GM18498 (cell line): ENCODE measurements at regions not wholly inside any gene's neighbourhood (a gene's known extent, or its start where the extent isn't known, plus 50 kb on each side); places are given as distances from the start of the nearest gene placed in this dataset.

ENCODE experiments used
- ATAC-seq: cut with Tn5 transposase; IDR thresholded peaks from one replicate; pipeline ENCODE4 v1.9.1; 2021; ENCODE audit warnings: mild to moderate bottlenecking, moderate library complexity; ENCODE audit not compliant: unreplicated experiment

DNA sequence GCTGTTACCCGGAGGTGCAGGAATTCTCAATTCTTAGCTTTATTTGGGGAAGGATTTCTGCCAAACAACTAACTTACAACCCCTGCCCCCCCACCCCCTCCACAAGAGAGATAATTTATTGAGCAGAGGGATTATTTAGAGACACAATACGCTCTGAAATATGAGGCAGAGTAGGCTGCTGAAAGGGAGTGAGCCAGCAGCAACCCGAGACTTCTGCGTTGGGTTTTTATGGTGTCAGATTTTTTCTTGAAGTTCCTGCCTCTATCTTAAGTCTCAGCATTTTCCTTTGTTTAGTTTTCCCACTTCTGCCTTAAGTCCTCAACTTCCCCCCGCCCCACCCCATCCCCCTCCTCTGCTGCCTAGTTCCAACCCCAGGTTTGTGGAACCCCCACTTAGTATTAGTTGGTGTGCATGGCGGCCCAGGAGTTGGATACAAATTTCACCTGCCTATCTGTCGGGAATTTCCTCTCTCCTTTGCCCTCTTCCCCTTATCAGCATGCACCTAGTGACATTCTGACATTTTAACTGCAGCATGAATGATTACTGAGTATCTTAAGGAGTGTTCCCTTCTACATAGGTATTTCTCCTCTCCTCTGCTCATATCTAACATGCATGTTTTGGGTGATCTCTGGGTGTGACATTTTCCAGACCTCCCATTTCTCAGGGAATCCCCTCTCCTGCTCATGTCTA lies 1635.9 kb upstream of the LRRTM1 start:
- no peak for ATAC-seq

- ATAC-seq: no peak
Measured at GRCh38 chr2:81937944-81938343, 1633.4 kb upstream of the LRRTM1 start.

DNA sequence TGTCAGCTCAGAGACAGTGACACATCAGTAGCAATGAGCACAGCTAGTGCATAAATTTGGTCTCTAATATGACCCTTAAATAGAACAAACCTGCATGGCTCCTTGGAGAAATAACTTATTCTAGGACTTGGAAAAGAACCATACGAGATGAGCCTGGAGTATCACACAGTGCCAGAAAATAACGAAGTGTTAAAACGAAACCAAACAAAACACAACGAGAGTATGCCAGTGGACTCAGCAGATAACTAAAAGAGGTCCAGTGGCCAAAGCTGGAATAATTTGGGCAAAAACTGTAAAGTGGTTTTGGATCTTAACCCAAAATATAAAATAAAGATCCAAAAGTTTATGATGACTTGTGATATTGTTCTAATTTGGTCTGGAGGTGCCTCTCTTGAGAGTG lies 1599.0 kb upstream of the LRRTM1 start:
- ATAC-seq: no peak

GRCh38 chr2:81901017-81901416 lies 1596.5 kb upstream of the LRRTM1 start:
- no peak for ATAC-seq

DNA sequence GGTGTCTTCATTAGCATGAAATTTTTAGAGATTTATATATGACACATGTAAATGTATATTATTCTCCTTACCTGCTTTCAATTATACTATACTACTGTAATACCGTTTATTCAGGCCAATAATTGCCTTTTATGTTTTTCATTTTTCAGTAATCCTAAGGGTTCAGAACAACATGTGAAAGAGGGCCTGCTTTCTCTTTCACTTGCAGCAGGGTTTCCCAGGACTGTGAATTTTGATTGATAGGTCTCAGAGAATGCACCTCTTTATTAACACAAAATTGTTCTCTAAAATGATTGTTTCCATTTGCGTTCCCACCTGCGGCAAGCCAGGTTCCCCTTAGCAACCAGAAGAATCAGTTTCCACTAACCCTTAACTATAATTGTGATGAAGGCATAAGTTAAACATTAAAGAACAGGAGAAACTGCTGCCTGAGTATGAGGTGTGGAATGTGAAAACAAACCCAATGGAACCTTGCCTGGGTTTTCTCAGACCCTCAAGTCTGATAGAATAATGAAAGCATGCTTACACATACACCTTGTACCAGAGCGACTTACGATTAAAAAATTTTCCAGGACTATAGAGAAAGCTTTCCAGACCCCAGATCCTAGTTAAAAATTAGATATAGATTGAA lies 1591.2 kb upstream of the LRRTM1 start:
- ATAC-seq: no peak

DNA sequence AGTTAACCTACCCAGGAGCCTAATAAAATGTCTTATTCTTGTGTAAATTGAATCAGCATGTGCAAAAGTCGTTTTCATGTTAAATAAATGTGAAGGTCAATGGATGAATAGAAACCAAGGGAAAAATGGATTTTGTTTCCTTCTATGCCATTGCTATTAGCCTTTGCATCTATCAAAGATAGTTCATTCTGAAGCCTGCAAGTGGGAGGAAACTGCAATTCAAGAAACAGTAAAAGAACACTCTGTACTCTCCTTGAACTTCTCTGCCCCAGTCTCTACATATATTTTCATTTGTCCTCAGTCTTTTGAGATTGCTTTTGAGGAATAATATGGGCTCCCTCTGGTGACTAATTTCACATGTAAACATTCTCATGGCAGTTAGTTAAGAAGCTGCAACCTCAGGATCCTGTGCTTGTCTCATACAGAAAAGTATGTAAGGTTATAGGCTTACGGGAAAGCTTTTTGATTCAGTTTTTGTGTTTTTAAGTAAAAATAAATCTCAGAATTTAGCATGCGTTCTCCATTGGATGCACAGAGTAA lies 1590.0 kb upstream of the LRRTM1 start:
- ATAC-seq: no peak

DNA sequence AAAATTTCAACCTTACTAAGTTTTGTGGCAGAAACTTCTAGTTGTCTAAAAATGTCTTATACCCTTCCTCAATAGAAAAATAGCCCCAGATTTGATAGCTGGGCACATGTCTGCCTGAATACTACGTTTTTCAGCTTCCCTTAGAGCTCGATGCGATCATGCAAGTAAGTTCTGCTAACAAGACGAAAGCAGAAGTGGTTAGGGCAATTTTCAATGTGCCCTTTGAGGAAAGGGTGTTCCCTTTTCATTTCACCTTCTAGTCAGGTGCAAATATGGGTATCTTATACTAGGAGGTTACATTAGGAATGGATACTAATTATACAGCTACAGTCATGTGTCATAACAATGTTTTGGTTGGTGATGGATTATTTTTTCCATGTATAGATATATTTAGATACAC lies 1572.1 kb upstream of the LRRTM1 start:
- no peak for ATAC-seq

- ATAC-seq: no peak
Measured at GRCh38 chr2:81872006-81872405, 1567.5 kb upstream of the LRRTM1 start.

DNA sequence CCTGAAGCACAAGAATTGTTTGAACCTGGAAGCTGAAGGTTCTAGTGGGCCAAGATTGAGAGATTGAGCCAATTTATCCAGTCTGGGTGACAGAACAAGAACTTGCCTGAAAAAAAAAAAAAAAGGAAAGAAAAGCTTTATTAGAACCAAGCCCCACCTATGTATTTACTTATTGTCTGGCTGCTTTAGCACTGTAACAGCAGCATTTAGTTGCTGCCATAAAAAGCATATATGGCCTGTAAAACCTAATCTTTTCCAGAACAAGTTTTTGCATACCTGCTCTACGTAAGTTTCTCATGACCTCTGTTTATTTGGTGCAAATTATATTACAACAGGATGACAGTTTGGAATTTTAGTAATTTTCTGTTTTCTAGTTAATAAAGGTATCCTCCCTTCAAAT lies 1565.6 kb upstream of the LRRTM1 start:
- ATAC-seq: no peak

DNA sequence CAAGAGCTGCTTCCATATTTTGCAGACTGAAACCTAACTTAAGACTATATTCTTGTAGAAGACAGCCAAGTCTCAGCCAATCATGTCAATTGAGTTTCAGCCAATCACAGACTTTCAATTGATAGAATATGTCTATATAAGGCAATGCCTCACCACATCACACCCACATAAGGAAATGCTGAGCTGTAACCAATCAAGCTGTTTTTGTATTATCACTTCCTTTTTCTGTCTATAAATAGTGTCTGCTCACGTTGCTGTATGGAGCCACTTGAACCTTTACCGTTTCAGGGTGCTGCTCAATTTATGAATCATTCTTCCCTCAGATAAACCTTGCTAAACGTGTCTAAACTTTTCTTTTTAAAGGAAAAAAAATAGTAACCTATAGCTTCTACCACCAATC lies 1554.4 kb upstream of the LRRTM1 start:
- ATAC-seq: no peak

DNA sequence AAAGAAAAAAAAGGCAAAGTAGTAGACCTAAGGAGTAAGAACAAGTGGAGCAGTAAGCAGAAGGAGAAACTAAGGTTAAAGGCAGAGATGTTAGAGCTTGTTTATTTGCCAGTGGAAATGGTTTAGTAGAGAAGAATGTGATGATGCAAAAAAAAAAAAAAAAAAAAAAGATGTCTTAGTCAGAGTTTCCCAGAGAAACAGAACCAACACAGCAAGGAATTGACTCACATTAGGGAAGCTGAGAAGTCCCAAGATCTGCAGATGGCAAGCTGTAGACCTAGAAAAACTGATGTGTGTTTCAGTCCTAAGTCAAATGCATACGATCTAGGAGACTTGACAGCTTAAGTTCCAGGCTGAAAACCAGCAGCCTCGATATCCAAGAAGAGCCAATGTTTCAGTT lies 1548.8 kb upstream of the LRRTM1 start:
- ATAC-seq: no peak

GRCh38 chr2:81852651-81853050 lies 1548.1 kb upstream of the LRRTM1 start:
- ATAC-seq: no peak

GRCh38 chr2:81839780-81840179 lies 1535.2 kb upstream of the LRRTM1 start:
- ATAC-seq: no peak

DNA sequence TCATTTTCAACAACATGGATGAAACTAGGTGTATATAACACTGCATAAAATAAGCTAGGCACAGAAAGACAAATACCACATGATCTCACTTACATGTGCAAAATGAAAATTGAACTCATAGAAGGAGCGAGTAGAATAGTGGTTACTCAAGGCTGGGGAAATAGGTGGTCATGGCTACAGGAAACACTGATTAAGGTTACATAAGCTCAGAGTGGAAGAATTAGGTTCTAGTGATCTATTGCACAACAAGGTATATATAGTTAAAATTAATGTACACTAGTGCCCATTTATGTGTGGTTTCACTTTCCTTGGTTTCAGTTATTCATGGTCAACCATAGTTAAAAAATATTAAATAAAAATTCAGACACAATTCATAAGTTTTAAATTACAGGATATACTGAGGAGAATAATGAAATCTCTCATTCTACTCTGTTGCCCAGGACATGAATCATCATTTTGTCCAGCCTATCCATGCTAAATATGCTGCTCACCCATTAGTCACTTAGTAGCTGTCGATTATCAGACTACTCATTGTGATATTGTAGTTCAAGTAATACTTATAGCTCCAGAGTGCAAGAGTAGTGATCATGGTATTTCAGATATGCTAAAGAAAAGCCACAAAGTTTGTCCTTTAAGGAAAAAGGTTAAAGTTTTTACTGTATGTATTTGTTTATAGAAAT lies 1530.9 kb upstream of the LRRTM1 start:
- no peak for ATAC-seq

- ATAC-seq: no peak
Measured at GRCh38 chr2:81786811-81787210, 1482.3 kb upstream of the LRRTM1 start.

DNA sequence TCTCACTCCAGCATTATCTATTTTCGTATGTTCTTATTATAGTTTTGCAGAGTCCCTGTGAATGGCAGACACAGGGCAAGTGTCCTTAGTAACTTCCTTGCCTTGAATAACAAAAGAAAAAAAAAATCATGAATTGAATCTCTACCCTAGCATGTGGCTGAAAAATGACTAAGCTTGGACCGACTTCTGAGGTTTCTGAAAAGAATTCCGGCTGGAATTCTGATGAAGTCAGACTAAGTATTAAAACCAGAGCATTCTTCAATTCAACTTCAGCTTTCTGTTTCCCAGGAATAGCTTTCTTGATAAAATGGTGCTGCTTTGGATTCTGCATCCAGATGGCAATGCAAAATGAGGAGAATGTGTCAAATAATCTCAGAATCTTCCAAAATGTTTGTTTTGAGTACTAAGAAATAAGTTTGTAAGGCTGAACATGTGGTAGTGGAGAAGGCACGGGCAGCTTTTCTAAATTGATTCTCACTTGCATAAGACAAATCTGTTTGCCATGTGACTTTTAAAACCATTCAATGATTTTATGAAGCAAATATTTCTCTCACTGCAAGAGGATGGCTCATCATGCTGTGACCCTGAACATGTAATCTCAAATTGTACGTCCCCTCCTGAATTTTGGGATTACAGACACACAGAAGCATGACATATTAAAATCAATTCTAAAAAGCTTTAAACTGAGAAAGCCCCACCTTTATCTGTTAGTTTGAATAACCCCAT lies 1462.8 kb upstream of the LRRTM1 start:
- ATAC-seq: no peak

GRCh38 chr2:81747481-81748070 lies 1443.0 kb upstream of the LRRTM1 start:
- no peak for ATAC-seq

DNA sequence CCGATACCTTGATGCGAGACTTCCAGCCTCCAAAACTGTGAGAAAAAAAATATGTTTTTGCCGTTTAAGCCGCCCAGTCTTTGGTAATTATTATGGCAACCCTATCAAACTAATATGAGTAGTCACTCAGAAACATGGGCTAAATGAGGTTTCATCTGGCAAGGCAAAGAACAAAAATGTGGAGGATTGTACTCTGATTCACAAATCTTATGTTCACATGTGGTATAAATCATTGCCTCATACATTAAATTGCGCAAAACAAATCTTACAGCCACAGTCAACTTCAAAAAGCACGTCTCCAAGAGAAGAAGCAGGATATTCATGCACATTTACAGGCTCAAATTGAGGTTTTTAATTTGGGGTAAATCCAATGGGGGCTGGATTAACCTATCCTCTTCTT lies 1435.4 kb upstream of the LRRTM1 start:
- no peak for ATAC-seq

DNA sequence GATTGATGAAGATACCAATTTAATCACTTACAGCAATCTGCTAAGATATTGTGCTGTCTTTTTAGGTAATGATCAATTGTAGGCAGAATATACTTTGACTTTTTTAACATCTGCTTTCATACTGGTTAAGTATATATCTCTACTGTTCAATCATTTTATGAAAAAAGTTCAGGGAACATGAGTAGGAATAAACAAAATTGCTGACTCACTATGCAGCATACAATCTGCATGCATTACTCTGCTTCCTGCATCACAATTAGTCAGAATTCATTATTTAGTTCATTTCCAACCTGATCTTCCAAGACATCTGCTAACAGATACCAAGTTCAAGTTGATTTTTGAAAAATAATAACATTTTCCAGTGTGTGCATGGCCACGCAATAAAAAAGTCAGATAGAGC lies 1430.4 kb upstream of the LRRTM1 start:
- no peak for ATAC-seq

- no peak for ATAC-seq
Measured at GRCh38 chr2:81714817-81715216, 1410.3 kb upstream of the LRRTM1 start.

DNA sequence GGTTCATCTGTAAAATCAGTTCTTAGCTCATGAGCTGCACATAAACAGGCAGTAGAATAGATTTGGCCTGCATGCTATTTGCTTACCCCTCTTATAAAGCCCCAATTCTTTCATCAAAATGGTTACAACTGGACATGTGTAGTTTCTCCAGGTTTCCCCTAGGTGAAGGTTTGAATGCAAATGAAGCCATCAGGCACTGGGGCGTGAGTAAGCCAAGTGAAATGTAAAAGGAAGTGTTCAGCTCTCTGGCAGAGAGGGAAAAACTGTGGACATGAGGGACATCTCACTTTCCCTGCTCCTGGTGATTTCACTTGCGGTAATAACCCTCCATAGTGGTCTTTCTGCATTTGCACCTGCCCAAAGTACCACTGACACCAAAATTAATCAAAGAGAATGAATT lies 1402.3 kb upstream of the LRRTM1 start:
- ATAC-seq: no peak
